GM10248 (cell line): ENCODE measurements at regions not wholly inside any gene's neighbourhood (a gene's known extent, or its start where the extent isn't known, plus 50 kb on each side); places are given as distances from the start of the nearest gene placed in this dataset.
A peak's percentile ranks its signal among the peaks of the same experiment; 100 is the strongest.

Experiments used
- CTCF ChIA-PET: fragments of 300-600 bp; sonication (Branson Sonifier 250); formaldehyde crosslinking; extraction: SDS; loops from one replicate; lab custom pipeline; 2021; ENCODE audit warnings: antibody characterized with exemption; lab: Yijun Ruan, JAX
- POLR2A ChIA-PET: fragments of 350-650 bp; sonication (Branson Sonifier 250); formaldehyde crosslinking; extraction: SDS; loops from one replicate; lab custom pipeline; 2020; ENCODE audit warnings: antibody characterized with exemption; lab: Yijun Ruan, JAX
- DNase-seq: peaks from one replicate; pipeline ENCODE4 v3.0.0; 2012; ENCODE audit errors: extremely low spot score
- TF ChIP-seq, protein P1 (sequence below): IDR thresholded peaks from 2 replicates; pipeline ENCODE4 v1.5.1; 2012; ENCODE audit warnings: mild to moderate bottlenecking, low read depth; ENCODE audit errors: extremely low read depth, missing control alignments, control extremely low read depth

- ChIA-PET POLR2A (no interaction called here), CTCF (interaction anchor here (4.0 kb wide), 1 partner anchor 12 kb away, joined by 20 read pairs; no protein-coding TSS in a partner anchor)
- DNase-seq, result no peak
- TF ChIP-seq, protein P1, sequence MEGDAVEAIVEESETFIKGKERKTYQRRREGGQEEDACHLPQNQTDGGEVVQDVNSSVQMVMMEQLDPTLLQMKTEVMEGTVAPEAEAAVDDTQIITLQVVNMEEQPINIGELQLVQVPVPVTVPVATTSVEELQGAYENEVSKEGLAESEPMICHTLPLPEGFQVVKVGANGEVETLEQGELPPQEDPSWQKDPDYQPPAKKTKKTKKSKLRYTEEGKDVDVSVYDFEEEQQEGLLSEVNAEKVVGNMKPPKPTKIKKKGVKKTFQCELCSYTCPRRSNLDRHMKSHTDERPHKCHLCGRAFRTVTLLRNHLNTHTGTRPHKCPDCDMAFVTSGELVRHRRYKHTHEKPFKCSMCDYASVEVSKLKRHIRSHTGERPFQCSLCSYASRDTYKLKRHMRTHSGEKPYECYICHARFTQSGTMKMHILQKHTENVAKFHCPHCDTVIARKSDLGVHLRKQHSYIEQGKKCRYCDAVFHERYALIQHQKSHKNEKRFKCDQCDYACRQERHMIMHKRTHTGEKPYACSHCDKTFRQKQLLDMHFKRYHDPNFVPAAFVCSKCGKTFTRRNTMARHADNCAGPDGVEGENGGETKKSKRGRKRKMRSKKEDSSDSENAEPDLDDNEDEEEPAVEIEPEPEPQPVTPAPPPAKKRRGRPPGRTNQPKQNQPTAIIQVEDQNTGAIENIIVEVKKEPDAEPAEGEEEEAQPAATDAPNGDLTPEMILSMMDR, result no peak
Observed at GRCh38 chr13:80989241-80989640, 648.3 kb upstream of the SPRY2 start.

GRCh38 chr13:80988391-80989151, 647.6 kb upstream of the SPRY2 start:
- ChIA-PET POLR2A (no interaction called here), CTCF (interaction anchor here (4.0 kb wide), 1 partner anchor 11 kb away, joined by 20 read pairs; no protein-coding TSS in a partner anchor)
- DNase-seq, result no peak
- TF ChIP-seq, protein P1, result no peak

GRCh38 chr13:80979035-80979641, 638.2 kb upstream of the SPRY2 start:
- ChIA-PET POLR2A (no interaction called here), CTCF (interaction anchor here (0.9 to 4.5 kb wide), 9 partner anchors 8 to 69 kb away, joined by 3 to 20 read pairs (median 6); no protein-coding TSS in a partner anchor)
- DNase-seq, result peak; percentile 42
- TF ChIP-seq, protein P1, result peak; percentile 84

GRCh38 chr13:80977168-80977567, 636.2 kb upstream of the SPRY2 start:
- ChIA-PET POLR2A (no interaction called here), CTCF (interaction anchor here (2.6 to 4.5 kb wide), 3 partner anchors 11 to 41 kb away, joined by 8 to 20 read pairs (median 20); no protein-coding TSS in a partner anchor)
- DNase-seq, result no peak
- TF ChIP-seq, protein P1, result no peak

GRCh38 chr13:80975903-80976302, 635.0 kb upstream of the SPRY2 start:
- no peak for DNase-seq
- CTCF ChIA-PET, result interaction anchor here (4.5 kb wide), 1 partner anchor 13 kb away, joined by 20 read pairs; no protein-coding TSS in a partner anchor
- POLR2A ChIA-PET, result no interaction called here
- TF ChIP-seq, protein P1, result no peak

GRCh38 chr13:80973721-80974120, 632.8 kb upstream of the SPRY2 start:
- DNase-seq, result no peak
- CTCF ChIA-PET, result no interaction called here
- TF ChIP-seq, protein P1, result no peak
- POLR2A ChIA-PET, result no interaction called here
